ENCODE measurements at regions not wholly inside any gene's neighbourhood (a gene's known extent, or its start where the extent isn't known, plus 50 kb on each side); places are given as distances from the start of the nearest gene placed in this dataset.

GRCh38 chr5:125654392-125654791 lies 768.8 kb upstream of the GRAMD2B start:
- TF ChIP-seq POLR2A (IDR thresholded peaks at IDR 0.05) (no peak), CTCF (IDR thresholded peaks at IDR 0.05) (no peak)
